CD4-positive, alpha-beta T cell treated with Interleukin-15 for 4 hours (primary cell): ENCODE measurements at regions not wholly inside any gene's neighbourhood (a gene's known extent, or its start where the extent isn't known, plus 50 kb on each side); places are given as distances from the start of the nearest gene placed in this dataset.

Source experiments
- DNase-seq: peaks from one replicate; pipeline ENCODE4 v3.0.0-alpha.2; 2020; ENCODE audit warnings: low spot score

DNA sequence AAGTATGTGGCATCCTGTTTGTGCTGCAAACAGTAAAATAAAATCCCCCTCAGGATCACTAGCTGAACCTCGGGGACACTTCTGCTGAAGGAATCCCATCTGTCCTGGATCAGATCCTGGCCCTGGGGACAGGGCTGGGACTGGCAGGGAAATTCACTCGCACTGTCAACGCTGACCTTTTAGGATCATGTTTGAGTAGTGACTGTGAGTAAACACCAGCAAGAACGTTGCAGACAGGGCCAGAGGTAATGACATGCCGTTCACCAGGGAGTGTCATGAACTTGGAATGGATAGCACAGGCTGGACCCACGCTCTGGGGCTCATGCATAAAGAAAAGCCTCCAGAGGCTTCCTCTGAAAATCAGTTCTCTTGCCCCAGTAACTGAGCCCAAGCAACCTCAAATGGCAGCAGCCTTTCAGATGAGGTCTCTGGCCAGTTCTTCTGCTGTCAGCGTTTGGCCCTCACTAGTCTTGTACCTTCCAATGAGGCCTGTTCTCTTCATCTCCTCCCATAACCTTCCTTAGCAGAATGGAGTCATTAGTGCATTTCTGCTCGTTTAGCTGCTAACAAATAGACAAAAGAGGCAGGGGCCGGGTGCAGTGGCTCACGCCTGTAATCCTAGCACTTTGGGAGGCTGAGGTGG, 51.0 kb upstream of the BARX2 start:
- DNase-seq: no peak

DNA sequence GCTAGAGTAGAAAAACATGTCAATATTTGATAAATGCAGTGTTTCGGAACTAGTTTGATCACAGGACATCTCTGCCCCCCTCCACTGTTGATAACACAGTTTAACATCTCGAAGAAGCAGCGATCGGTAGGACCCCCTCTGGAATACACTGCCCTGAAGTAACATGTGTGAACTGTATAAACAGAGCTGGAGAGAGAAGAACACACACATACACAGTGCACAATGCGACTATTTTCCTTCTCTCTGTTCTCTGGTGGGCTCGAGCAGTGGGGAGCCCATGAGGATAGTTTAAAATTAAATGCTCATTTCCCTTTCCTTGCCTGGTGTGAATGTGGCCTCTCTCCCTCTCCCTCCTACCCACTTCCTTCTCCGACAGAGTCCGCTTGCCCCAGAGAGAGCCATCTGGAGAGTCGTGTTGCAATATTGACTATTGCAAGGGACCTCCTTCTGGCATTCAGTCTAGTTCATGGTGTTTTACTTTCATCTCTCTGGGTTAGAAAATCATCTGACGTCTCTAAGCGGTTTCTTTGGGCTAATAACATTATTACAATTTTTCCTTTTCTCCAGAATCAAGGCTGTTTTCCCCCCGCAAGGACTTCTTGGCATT, 51.6 kb upstream of the BARX2 start:
- no peak for DNase-seq

DNA sequence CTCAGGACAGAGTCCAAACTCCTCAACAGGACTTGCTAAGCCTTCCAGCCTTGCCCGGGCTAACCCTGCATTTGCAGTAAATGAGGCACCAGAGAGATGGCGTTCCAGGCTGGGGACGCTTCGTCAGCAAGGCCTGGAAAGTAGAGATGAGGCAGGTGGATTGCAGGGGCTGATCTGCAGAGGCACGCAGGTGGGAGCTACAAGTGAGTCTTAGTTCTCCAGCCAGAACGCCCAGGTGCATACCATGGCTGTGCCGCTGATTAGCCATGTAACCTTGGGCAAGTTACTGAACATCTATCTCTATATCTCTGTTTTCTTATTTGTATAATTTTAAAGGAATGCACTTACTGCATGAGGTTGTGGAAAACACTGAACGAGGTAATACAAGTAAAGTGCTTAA, 52.7 kb upstream of the BARX2 start:
- DNase-seq: no peak

DNA sequence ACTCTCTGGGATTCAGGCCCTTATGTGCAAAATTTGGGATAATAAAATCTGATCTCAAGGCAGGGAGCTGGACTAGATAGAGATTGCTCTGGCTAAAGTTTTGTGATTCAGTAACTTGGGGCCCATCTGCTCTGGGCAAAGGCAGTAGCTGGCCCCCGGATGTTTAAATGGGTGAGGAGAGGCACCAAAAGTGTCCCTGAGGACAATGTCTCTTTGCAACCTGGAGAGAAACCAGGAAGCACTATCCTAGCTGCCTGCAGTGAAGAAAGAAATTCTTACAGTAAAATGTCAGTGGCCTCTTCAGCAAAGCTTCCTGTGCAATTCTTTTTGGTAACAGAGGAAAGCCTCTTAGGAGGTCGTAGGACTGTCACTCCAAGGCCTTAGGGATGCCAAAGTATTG, 54.6 kb upstream of the BARX2 start:
- no peak for DNase-seq

- no peak for DNase-seq
These were observed 55.2 kb upstream of the BARX2 start for GRCh38 chr11:129320494-129320893.

DNA sequence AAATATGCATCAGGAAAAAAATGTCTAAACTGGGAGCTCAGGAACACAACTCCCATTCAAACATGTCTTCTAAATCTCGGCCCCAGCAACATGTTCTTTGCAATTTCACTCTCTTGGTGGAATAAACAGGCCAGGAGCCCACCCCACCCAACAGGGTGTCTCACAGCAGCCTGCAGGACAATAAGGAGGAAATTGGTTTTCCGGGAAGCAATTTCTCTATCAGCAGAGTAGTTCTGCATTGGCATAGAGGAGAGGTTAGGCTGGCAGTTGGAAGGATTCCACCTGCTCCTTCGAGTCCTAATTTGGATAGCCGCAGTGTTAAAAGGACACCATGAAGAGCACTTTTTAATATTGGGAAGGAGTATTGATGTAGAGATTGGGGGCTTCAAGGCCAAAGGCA, 55.9 kb upstream of the BARX2 start:
- DNase-seq: no peak

GRCh38 chr11:129319201-129319600, 56.4 kb upstream of the BARX2 start:
- DNase-seq: no peak

DNA sequence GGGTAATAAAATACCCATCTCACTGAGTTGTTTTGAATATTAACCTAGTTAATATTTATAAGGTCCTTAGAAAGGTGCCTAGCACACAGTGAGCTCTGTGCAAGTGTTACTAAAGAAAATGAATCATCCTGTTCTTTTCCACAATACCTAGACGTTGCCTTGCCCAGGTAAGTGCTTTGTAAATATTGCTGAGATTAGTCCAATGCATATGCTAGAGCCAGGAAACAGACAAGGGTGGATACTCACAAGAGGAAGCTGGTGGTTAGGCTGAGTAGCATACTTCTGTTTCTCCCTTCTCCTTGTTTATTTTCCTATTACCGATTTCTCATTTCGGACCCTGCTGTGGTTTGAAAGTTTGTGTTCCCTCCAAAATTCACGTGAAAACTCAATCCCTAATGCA, 58.1 kb upstream of the BARX2 start:
- DNase-seq: no peak

DNA sequence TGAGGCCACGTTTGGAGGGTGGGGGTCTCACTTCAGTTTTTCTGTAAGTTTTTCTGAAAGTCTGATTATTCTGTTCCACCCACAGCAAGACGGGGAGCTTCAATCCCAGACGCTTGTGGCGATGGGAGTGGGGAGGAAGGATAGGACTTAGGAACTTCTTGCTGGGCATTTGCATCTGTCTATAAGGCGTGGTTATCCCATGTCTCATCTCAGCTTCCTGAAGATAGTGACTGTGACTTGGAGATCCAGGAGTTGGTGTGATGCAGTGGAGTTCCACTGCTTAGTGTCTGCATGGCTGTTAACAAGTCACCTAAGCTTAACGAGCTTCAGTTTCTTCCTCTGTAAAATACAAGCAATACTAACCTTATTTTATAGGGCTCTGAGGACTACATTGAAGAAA, 58.9 kb upstream of the BARX2 start:
- DNase-seq: no peak

GRCh38 chr11:129315781-129316579, 59.7 kb upstream of the BARX2 start:
- no peak for DNase-seq

- no peak for DNase-seq
These were observed 61.3 kb upstream of the BARX2 start for GRCh38 chr11:129314371-129314770.

- DNase-seq: no peak
These were observed 61.9 kb upstream of the BARX2 start for GRCh38 chr11:129313541-129314297.

DNA sequence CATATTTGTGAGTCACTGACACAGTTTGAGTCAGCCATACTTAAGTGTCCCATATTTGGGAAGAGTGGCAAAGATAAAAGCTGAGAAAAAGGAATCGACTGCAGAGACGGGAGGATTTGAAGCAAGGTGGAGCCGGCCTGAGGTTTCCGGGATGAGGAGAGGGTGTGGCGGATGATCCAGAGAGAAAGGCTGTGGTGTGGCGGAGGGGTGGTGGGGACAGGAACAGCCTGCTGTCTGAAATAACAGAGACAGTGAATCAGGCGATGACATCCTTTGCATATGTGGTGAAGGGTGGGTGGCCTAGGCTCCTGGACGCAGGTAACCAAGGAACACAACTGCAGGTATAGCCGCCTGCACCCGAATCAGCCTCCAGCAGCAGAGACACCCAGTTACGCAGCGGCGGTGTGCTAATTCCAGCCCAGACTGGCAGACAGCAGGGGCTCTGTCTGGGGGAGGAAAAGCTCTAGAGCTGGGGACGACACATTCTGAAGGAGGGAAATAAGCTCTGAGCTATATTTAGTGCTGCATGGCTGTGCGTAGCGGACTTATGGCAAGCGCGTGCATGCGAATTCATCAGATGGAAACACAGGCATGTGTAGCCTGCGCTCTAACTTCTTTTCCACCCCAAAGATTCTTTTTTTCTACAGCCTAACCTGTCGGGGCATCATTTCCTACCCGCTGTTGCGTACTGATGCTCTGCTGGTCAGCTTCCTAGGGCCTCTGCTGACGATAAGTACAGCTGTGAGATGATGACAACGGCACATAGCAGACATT, 62.7 kb upstream of the BARX2 start:
- DNase-seq: no peak

GRCh38 chr11:129308241-129308865, 67.3 kb upstream of the BARX2 start:
- DNase-seq: no peak

- no peak for DNase-seq
These were observed 68.5 kb upstream of the BARX2 start for GRCh38 chr11:129307162-129307561.

- no peak for DNase-seq
These were observed 73.1 kb upstream of the BARX2 start for GRCh38 chr11:129302386-129303101.

- no peak for DNase-seq
These were observed 75.5 kb upstream of the BARX2 start for GRCh38 chr11:129300099-129300498.

DNA sequence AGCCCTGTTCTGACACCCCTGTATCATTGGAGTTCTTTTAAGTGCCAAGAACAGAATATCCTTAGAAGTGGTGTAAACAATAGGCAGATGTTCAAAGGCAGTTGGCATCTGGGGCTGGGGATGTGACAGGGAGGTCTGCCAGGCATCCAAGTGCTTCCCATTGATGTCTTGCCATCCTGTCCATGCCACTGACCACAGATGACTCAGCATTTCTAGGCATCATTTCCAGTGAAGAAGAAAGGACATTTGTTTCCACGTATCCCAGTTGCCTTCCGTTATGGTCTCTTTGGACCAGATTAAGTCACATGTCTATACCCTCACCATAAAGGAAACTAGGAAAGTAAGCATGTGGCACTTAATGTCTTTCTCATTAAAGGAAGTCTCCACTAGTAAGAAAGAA, 76.7 kb upstream of the BARX2 start:
- no peak for DNase-seq

GRCh38 chr11:129295746-129296145, 79.9 kb upstream of the BARX2 start:
- DNase-seq: no peak

DNA sequence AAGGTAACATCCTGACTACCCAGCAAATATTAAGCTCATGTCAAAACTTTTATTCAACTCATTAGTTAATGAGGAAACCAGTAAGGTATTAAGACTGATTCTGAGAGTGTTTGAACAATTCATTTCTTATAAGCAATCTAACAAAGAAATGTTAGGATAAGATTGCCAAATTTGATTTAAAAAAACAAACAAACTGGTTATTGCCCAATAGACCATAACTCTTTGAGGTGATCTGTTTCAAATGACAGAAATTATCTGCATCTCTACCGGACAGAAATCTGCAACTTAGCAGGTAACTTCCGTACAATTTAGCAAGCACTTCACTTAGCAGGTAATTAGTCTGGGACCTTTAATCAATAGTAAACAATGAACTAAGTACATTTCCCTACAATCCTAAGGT, 82.9 kb upstream of the BARX2 start:
- DNase-seq: no peak

- no peak for DNase-seq
These were observed 83.6 kb upstream of the BARX2 start for GRCh38 chr11:129292092-129292491.
